Upper lobe of left lung (tissue), 4 donors: ENCODE measurements at regions not wholly inside any gene's neighbourhood (a gene's known extent, or its start where the extent isn't known, plus 50 kb on each side); places are given as distances from the start of the nearest gene placed in this dataset.

Experiments used
- CTCF ChIP-seq, 6 experiments: fragments of 450-650 bp in 4 of 6; fragments of 200-600 bp in 2 of 6; sonication (generic) in 2 of 6; IDR thresholded peaks; one replicate each; pipeline ENCODE4 v1.5.1; 2016 to 2019; ENCODE audit warnings: antibody characterized with exemption in 6 of 6
- EP300 ChIP-seq, 4 donors: sonication (generic); formaldehyde crosslinking; IDR thresholded peaks; one replicate each; pipeline ENCODE4 v1.5.1; 2017; ENCODE audit warnings: antibody characterized with exemption in 4 of 4, control low read depth in 2 of 4
- POLR2A ChIP-seq, 4 donors: fragments of 450-650 bp; IDR thresholded peaks; one replicate each; pipeline ENCODE4 v1.5.1; 2016 to 2017; ENCODE audit warnings: antibody characterized with exemption in 4 of 4, mild to moderate bottlenecking in 2 of 4
- POLR2AphosphoS5 ChIP-seq, 2 donors: sonication (generic); formaldehyde crosslinking; IDR thresholded peaks; one replicate each; pipeline ENCODE4 v1.5.1; 2017; ENCODE audit warnings: antibody characterized with exemption in 2 of 2

- TF ChIP-seq EP300 (IDR thresholded peaks at IDR 0.05) (no peak), CTCF (IDR thresholded peaks at IDR 0.05) (no peak), POLR2AphosphoS5 (IDR thresholded peaks at IDR 0.05) (no peak), POLR2A (IDR thresholded peaks at IDR 0.05) (no peak)
Measured at GRCh38 chr10:85235258-85235657, 906.9 kb downstream of the CCSER2 start.
